ENCODE measurements at regions not wholly inside any gene's neighbourhood (a gene's known extent, or its start where the extent isn't known, plus 50 kb on each side); places are given as distances from the start of the nearest gene placed in this dataset.
A peak's percentile ranks its signal among the peaks of the same experiment; 100 is the strongest.

DNA sequence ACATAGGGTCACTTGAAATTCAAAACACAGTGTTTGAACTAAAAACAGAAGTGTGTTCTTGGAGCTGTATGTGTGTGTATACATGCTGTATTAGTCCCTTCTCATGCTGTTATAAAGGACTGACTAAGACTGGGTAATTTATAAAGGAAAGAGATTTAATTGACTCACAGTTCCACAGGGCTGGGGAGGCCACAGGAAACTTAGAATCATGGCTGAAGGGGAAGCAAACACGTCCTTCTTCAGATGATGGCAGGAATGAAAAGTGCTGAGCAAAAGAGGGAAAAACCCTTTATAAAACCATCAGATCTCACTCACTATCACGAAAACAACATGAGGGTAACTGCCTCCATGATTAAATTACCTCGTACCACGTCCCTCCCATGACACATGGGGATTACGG, 224.1 kb downstream of the BCAT1 start:
- DNase-seq (ENCODE audit: insufficient read length, low spot score) (no peak), FAIRE-seq (no peak)

DNA sequence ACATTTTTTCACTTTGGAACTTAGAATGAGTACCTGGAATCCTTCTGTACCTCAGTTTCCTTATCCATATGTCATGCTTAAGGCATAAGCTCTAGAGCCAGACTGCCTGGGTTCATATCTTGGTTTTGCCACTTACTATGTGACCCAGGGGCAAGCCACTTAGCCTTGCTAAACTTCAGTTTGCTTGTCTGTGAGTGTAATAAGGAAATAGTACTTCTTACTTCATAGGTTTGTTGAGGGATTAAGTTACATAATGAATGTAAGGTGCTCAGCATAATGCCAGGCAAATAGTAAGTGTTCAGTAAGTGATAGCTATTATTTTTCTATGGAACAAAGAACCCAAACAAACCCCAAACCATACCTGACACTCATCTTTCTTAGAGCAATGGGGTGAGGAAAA, 225.1 kb downstream of the BCAT1 start:
- FAIRE-seq (no peak), DNase-seq (ENCODE audit: insufficient read length, low spot score) (no peak)

DNA sequence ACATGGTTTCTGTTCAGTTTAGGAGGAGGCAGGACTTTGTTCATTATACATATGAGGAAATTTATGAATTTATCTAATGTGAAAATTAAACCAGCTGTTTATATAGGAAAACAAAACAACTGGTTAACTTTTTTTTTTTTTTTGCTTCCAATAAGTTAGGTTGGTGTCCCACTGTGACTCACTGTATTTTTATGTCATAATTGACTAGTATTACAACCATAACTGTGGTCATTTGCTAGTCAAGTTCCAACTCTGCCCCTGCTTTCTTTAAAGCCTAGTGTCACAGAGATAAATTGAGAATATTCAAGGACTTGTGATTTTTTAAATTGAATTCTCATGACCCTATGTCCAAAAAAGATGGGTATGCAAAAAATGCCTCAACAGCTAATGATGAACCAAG, 227.7 kb downstream of the BCAT1 start:
- FAIRE-seq (no peak), DNase-seq (ENCODE audit: insufficient read length, low spot score) (no peak)

DNA sequence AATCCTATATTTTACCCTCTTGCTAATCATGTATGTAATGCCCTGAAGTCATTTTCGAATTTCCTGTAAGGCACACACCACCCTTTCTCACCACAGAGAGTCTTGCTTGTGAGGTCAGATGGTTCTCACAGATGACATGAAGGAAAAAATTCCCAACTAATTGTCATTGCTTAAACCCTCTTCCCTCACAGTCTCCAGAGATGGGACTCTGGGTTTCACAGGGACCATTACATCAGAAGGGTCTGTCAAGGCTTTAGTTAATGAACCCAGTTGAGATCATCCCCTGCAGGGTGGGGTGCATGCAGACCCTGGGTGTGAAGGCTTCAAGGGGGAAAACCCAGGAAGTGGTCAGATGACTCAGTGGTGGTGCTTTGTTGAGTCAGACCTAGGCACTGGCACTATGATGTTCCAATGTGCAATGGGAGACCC, 229.6 kb downstream of the BCAT1 start:
- no peak for DNase-seq (ENCODE audit: insufficient read length, low spot score)

DNA sequence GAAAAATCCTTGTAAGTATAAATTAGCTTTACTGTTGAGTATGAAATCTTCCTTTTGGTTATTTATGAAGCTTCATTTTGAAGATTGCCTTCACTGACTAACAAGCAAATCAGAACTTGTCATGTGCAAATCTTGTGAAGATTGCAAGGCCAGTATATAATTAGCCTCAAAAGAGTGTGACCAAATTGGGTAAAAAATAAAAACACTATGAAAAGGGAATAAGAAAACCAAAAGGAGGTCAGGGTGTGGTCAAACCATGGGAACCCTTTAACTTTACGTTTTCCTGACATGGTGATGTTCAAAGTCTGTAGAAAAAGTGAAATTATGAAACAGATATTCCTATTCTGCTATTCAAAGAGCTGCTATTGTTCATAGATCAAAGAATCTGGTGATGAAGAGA, 230.3 kb downstream of the BCAT1 start:
- FAIRE-seq (no peak), DNase-seq (ENCODE audit: insufficient read length, low spot score) (no peak)

More for the DNA sequence above, 229.6 kb downstream of the BCAT1 start:
- FAIRE-seq, result peak; percentile 80

DNA sequence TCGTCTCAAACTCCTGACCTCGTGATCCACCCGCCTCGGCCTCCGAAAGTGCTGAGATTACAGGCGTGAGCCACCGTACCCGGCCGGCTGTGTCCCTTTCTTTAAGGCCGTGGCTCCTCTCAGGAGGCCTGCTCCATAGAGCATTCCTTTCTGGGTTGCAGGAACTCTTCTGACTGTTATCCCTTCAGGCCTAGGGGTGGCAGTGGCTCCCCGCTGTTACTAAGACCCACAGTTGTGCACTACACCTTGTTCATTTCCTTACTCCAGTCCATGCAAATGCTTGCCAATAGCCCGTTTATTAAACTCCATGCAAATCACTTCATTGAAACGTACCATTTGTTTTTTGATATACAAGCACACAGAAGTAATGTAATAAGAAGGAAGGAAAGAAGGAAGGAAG, 234.7 kb downstream of the BCAT1 start:
- DNase-seq (ENCODE audit: insufficient read length, low spot score), result no peak
- FAIRE-seq, result no peak

DNA sequence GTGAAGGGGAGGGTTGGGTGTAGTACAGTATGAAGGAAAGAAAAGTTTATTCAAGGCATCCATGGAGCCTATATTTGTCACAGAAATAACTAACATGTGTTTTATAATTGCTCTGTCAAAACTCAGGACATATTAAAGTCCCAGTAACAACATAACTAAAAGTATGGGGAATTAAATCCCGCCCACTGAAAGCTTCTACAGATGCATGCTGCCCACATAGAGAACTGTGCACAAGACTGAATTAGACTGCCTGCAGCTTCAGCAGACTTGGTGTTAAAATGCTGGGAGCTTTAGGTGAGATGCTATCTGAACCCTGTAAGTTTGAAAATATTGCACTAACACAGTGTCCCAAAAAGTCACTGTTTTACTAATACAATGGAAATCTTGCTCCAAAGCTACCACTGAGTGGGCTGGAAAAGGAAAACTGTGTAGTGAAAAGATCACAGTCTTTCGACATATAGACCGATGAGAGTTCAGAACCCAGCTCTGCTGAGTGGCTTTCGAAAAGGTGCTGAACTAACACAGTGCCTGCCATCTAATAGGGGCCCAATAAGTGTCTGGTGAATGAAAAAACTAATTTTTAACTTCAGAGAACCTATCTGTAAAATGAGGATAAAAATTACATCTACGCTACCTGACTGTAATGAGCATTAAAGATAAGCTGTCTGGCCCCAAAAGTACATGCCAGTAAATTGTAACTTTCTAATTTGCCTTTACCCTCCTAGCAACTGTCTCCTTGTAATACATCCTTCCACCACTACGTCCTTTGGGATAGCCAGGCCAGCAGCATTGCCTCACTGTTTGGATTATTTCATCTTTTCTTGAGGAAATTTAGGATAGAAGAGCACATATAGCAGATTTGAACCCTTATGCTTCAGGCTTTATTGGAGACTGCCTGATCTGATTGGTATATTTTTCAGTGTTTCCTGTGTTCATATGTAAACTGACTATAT, 237.6 kb downstream of the BCAT1 start:
- DNase-seq (ENCODE audit: insufficient read length, low spot score) (no peak), FAIRE-seq (no peak)

DNA sequence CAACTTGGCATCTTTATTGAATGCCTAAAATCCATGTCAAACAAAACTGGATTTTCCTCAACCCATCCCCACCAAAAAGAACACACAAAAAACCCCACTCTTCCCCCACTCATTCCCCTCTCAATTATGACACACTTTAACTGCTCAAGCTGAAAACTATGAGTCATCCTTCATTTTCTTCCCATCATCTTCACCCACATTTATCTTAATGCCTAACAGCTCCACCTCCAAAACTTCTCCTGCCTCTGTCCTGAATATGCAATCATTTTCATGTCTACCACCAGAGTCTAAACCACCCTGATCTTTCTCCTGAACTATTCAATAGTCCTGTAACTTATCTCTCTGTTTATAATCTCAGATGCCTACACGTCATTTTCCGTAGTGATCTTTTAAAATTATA, 239.7 kb downstream of the BCAT1 start:
- peak; percentile 42 for FAIRE-seq

DNA sequence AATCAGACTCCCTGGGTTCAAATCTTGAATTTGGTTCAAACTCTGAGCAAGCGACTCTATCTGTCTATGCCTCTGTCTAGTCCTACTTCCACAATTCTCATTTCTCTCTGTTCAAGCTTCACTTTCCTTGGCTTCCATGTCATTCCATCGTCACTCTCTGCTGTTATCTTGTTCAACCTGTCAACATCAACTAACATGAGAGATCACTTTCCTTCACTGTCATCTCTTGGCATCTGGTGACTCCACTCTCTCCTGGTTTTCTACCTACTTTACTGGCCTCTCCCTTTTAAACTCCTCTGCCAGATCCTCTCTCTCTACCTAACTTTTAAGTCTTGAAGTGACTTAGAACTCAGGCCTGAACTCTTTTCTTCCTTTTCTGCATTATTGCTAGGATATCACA, 240.2 kb downstream of the BCAT1 start:
- no peak for FAIRE-seq

More for the DNA sequence above, 239.7 kb downstream of the BCAT1 start:
- DNase-seq (ENCODE audit: insufficient read length, low spot score), result no peak

DNA sequence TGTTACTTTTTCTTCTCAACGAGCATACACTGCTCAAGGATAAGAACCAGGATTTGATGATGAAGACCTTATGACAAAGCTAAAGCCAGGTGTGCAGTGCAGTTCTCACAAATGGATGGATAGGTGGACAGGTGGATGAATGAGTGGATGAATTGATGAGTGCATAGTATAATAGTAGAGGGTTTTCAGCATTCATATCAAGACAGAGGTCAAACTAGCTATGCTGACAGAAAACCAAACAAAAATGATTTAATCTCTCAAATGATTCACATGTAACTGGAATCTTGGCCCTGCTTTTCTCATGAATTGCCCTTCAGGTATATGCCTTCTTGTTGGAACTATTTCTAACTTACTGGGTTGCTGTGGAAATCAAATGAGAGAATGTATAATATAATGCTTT, 240.9 kb downstream of the BCAT1 start:
- FAIRE-seq, result no peak

More for the DNA sequence above, 240.2 kb downstream of the BCAT1 start:
- DNase-seq (ENCODE audit: insufficient read length, low spot score), result no peak

DNA sequence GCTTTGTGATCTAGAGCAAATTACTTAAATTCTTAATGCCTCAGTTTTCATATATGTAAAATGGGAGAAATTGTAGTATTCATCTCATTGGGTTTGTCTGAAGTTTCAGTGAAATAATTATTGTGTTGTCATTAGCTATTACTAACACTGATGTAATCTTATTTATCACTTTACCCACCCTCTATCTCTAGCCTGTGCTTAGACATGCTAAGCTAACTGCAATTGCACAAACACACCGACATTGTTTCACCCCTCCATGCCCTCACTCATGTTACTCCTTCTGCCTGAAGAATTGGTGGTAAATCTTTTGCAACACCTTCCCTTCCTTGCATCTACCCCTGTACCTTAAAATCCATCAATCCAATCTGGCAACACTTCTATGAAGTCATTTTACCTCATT, 241.6 kb downstream of the BCAT1 start:
- DNase-seq (ENCODE audit: insufficient read length, low spot score) (no peak), FAIRE-seq (no peak)

More for the DNA sequence above, 240.9 kb downstream of the BCAT1 start:
- no peak for DNase-seq (ENCODE audit: insufficient read length, low spot score)

DNA sequence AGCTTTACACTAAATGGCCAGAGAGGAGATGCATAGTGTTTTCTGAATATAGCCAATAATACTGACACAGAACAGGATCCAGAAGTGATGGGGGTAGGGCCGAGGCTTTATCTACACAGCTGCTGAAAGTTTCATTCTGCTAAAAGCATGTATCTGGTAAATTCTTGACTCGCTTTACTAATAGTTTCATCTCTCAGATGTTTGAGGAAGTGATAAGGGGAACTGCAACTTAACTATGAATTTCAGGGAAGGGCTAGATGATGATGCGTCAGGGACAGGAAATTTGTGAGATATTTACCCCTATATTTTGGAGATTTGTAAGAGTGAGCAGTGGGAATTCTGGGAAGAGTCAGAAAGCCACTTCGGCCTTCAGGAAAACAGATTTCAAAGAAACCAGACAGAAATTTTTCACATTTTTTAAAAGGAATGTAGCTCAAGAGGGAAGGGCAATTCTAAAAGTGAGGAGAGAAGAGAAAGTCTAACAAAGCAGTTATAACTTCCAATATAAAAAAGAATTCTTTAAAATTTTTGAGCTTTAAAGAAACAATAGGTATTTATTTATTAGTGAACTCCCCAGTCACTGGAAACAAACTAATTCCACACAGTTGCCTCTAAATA, 243.1 kb downstream of the BCAT1 start:
- peak; percentile 36 for DNase-seq (ENCODE audit: insufficient read length, low spot score)
- peak; percentile 94 for FAIRE-seq

DNA sequence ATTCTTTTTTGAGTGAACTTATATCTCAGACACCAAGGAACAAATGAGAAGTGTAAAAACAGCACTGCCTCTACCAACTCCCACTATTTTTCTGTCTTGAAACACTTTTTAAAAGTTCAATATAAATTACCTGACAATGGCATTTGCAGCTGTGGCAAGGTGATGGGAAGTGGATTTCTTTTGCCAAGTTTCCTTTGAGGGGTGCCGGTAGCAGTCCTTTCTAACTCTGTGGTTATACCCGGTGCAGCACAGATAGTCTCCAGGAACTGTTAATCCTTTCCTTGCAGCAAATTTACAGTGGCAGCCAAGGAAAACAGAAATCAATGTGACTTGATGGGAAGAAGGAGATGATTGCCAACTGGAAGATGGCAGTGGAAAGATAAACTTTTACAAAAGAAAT, 243.7 kb downstream of the BCAT1 start:
- DNase-seq (ENCODE audit: insufficient read length, low spot score) (no peak), FAIRE-seq (no peak)

DNA sequence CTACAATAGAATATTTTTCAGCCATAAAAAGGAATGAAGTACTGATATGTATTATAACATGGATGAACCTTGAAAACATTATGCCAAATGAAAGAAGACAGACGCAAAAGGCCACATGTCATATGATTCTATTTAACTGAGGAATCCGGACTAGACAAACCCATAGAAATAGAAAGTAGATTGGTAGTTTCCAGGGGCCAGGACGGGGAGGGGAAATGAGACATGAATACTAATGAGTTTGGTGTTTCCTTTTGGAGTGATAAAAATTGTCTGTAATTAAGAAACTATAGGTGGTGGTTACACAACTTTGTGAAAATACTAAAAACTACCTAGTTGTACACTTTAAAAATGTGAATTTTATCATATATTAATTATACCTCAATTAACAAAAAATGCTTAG, 247.6 kb downstream of the BCAT1 start:
- DNase-seq (ENCODE audit: insufficient read length, low spot score), result no peak
- no peak for FAIRE-seq

DNA sequence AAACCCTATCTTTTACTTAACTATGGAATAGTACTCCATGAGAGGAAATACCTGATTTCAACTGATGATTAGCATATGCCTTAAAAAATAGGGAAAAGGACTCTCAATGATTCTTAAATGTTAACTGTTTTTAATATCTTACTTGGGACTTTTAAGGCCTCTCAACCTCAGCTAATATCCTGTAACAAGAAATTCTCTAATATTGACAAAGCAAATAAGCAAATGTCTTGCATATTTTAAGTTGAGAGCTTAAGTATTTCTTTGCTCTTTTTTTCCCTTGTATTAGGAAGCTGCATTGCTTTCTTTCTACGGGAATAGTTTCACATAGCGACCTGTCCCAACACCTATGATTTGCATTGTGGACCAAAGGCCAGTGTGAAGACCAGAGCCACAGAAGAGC, 249.9 kb downstream of the BCAT1 start:
- no peak for DNase-seq (ENCODE audit: insufficient read length, low spot score)
- no peak for FAIRE-seq

DNA sequence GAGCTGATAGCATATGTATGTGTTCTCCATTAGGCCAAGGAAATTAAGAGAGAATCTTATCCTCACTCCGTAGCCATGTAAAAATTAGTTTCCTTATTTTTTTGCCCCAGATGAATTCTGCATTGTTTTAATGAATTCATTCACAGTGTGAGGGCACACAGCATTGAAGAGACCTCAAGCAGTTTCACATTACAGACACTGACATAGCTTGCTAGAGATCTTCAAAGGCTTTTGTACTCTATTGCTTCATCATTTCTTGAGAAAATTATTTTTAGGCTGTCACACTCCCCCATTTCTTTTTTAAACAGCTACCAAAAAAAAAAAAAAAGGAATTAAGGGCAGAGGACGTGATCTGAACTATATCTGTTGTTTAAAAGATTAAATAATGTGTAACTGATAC, 251.1 kb downstream of the BCAT1 start:
- no peak for FAIRE-seq
- DNase-seq (ENCODE audit: insufficient read length, low spot score), result no peak

DNA sequence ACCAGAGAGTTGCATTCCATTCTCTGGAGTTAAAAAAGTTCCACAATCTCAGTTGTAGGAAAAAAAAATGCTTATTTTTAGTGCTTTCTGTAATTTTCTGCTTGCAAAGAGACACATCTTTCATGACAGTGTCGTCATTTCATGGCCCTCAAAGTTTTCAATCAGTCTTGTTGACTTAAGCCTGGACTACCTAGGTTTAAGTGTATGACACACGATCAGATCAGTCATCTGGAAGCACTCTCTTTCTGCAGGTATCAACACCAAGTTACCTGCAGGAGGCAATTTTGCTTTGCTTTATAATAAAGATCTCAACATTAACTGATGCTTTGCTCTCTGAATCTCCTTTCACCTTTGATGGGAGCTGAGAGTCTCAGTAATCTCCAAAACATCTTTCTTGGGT, 251.6 kb downstream of the BCAT1 start:
- FAIRE-seq (no peak), DNase-seq (ENCODE audit: insufficient read length, low spot score) (no peak)

DNA sequence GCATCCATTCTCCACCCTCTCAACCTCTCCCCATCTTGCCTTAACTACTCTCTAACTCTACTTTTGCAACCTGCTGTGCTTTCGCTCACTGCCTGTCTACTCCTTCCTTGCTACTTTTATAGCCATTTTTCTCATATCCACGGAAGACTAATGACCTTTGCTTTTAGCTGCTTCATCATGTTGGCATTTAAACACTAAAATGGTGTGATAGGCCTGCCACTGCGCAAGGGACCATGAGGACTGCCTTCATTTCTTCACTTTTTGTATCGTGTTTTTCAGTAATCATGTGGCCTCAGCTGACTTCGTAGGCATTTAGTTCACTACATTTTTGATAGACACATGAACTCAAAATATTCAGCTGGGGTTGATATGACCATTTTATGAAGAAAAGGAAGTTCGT, 252.1 kb downstream of the BCAT1 start:
- DNase-seq (ENCODE audit: insufficient read length, low spot score) (no peak), FAIRE-seq (no peak)

DNA sequence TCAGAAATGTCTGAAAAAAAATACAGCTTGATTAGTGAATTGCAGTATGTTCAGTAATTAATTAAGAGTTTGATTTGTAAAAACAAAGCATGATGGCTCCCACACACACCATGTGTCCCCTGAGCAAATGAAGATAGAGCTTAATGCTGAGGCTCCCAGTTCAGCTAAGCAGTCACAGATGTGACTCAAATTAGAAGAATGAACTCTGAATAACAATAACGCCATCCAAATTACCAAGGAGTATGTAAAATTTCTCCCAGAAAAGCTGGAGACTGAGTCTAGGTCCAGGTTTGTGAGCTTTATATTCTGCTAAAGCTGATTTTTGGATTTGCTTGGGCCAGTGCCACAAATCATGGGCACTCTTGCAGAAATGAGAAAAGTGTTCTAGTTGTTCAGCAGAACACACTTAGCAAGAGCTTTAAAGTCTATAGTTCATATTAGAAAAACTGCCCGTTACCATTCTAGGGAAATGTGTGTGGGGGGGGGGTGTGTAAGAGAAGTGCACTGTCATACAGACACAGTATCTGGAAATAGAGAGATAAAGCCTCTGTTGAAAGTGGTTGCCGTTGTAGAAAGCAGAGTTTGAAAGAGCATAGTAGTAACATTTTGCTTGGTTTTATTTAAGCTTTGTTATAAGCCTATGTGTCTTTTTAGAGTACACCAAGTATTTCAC, 253.1 kb downstream of the BCAT1 start:
- DNase-seq (ENCODE audit: insufficient read length, low spot score) (no peak), FAIRE-seq (no peak)

DNA sequence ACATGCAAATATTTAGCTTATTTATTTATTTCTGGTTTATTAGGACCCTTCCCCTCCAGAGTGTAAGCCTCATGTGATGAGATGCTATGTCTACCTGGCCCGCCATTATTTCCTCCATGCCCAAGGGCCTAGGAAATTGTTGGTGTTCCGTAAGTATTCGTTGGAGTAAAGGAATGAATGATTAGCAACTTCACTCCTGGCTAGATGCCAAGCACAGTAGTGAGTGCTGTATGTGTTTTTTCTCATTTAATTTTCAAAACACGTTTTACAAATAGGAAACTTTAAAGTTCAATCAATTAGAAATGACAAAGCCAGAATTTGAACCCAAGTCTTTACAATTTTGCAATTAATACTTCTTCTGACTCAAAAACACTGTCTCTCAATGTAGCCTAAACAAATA, 253.8 kb downstream of the BCAT1 start:
- FAIRE-seq (peak; percentile 51), DNase-seq (ENCODE audit: insufficient read length, low spot score) (no peak)

DNA sequence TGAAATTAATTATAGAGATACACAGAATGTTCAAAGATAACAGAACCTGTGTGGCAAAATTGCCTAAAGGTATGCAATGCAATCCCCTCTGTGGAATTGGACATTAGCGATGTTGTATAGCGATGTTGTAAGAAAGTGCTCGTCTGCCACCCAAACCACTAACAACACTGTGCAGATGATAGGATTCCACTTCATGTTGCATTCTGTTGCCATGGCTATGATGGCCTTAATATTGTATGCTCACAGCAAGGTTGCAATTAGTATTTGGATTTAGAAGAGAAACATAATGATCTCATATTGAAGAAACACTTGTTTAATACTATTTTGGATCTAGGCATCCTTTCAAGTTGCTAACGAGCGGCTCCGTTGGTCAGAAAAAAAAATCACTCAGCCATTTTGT, 260.3 kb downstream of the BCAT1 start:
- DNase-seq (ENCODE audit: insufficient read length, low spot score) (no peak), FAIRE-seq (no peak)

DNA sequence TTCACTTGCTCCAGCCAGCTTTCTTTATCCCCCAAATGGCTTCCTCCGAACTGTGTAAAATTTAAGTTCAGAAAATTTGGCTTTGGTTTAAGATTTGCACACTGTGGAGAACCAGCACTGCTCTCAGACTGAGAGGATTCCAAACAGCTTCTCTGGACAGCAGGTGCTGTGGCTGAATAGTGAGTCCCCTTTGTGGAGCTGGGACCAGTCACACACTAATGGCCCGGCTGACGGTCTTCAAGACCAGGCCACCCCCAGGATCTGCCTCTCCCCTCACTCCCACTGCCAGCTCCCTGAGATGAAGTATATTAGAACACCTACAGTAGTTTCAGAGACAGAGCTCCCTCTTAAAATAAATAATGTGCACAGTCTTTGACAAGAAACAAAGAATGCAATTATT, 267.3 kb downstream of the BCAT1 start:
- FAIRE-seq (no peak), DNase-seq (ENCODE audit: insufficient read length, low spot score) (no peak)

Measured in GM19239 (cell line).